SJSA1 (cell line): ENCODE measurements at regions not wholly inside any gene's neighbourhood (a gene's known extent, or its start where the extent isn't known, plus 50 kb on each side); places are given as distances from the start of the nearest gene placed in this dataset.

Experiments
- DNase-seq, 2 experiments: peaks; one replicate each; pipeline ENCODE4 v3.0.0-alpha.2; 2015 to 2020; ENCODE audit warnings: low spot score in 2 of 2, low read depth in 1 of 2
- H3K27ac ChIP-seq: fragments of 250-450 bp; sonication (Bioruptor Pico); 2 replicates; pipeline ENCODE4 v1.5.1; 2020; ENCODE audit warnings: mild to moderate bottlenecking, moderate library complexity
- H3K27me3 ChIP-seq: fragments of 250-450 bp; sonication (Bioruptor Pico); replicated peaks from 2 replicates; pipeline ENCODE4 v1.5.1; 2020; ENCODE audit warnings: mild to moderate bottlenecking, moderate library complexity
- H3K36me3 ChIP-seq: fragments of 250-450 bp; sonication (Bioruptor Pico); 2 replicates; pipeline ENCODE4 v1.5.1; 2020; ENCODE audit warnings: mild to moderate bottlenecking
- H3K4me1 ChIP-seq: fragments of 250-450 bp; sonication (Bioruptor Pico); replicated peaks from 2 replicates; pipeline ENCODE4 v1.6.1; 2021; ENCODE audit warnings: mild to moderate bottlenecking
- H3K4me3 ChIP-seq: fragments of 250-450 bp; sonication (Bioruptor Pico); 2 replicates; pipeline ENCODE4 v1.5.1; 2020; ENCODE audit warnings: mild to moderate bottlenecking
- H3K9me3 ChIP-seq: fragments of 250-450 bp; sonication (Bioruptor Pico); replicated peaks from 2 replicates; pipeline ENCODE4 v1.5.1; 2020; ENCODE audit warnings: mild to moderate bottlenecking

- no peaks in the 10 kb centered on the region; the same call in 1 of the 2 replicates for H3K27me3 ChIP-seq
- no peaks in the 10 kb centered on the region for H3K36me3 ChIP-seq
- no peaks in the 10 kb centered on the region for H3K9me3 ChIP-seq
- H3K4me3 ChIP-seq, result no peak overlapping the region
- no peak overlapping the region for H3K27ac ChIP-seq
- no peaks in the 10 kb centered on the region for H3K4me1 ChIP-seq
- DNase-seq, result no peak
Observed at GRCh38 chr5:60357302-60357701, 342.7 kb downstream of the DEPDC1B start.

- Histone ChIP-seq H3K4me1 (no peaks in the 10 kb centered on the region), H3K27ac (no peak overlapping the region), H3K27me3 (no peaks in the 10 kb centered on the region; the same call in 1 of the 2 replicates), H3K36me3 (no peaks in the 10 kb centered on the region), H3K4me3 (no peak overlapping the region), H3K9me3 (no peaks in the 10 kb centered on the region)
- no peak for DNase-seq
Observed at GRCh38 chr5:60356745-60357144, 343.2 kb downstream of the DEPDC1B start.

DNA sequence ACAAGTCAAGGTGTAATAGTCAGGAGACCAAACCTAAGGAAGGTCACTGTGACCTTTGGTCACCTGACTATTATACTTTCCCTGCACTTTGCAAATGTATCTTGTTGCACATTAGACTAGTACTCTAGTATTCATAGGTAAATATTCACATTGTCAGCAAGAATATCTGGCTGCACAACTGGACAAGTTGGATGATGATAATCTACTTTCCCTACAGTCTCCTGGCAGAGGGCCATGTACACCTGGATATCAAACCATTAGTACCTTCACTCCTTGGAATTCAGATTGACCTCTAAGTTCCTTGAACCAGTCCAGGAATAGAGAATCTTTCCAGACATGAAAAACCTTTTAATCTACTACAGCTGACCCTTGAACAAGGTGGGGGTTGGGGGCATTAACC lies 344.8 kb downstream of the DEPDC1B start:
- DNase-seq, result no peak
- Histone ChIP-seq H3K27ac (no peak overlapping the region), H3K36me3 (no peaks in the 10 kb centered on the region), H3K9me3 (no peaks in the 10 kb centered on the region), H3K4me3 (no peak overlapping the region), H3K4me1 (no peaks in the 10 kb centered on the region), H3K27me3 (no peaks in the 10 kb centered on the region; the same call in 1 of the 2 replicates)

DNA sequence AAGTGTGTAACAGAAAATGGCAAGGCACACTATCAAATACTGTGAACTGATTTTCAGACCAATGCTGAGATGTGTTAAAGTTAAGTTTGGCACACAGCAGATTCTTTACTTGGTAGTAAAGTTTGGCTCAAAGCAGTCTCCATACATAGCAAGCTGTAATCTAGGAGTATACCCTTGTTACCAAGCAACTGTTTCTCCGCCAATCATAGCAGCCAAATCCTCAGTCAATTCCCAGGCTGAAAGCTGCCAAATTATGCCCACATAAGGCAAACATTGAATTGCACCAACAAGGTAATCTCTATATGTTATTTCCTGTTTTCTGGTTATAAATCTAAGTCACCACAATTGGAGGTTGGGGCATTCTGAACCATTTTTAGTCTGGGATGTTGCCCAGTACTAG lies 345.7 kb downstream of the DEPDC1B start:
- Histone ChIP-seq H3K27ac (no peak overlapping the region), H3K9me3 (no peaks in the 10 kb centered on the region), H3K4me1 (no peaks in the 10 kb centered on the region), H3K36me3 (no peaks in the 10 kb centered on the region), H3K4me3 (no peak overlapping the region), H3K27me3 (no peaks in the 10 kb centered on the region; the same call in 1 of the 2 replicates)
- DNase-seq, result no peak

GRCh38 chr5:60352992-60353599 lies 346.9 kb downstream of the DEPDC1B start:
- Histone ChIP-seq H3K4me3 (no peak overlapping the region), H3K4me1 (no peaks in the 10 kb centered on the region)
- no peak for DNase-seq

GRCh38 chr5:60350794-60351193 lies 349.2 kb downstream of the DEPDC1B start:
- Histone ChIP-seq H3K36me3 (no peaks in the 10 kb centered on the region), H3K27me3 (no peaks in the 10 kb centered on the region; the same call in 1 of the 2 replicates), H3K27ac (no peak overlapping the region), H3K9me3 (no peaks in the 10 kb centered on the region), H3K4me3 (no peak overlapping the region), H3K4me1 (no peaks in the 10 kb centered on the region)
- DNase-seq, result no peak

More at GRCh38 chr5:60352992-60353599, 346.9 kb downstream of the DEPDC1B start:
- no peaks in the 10 kb centered on the region; the same call in 1 of the 2 replicates for H3K27me3 ChIP-seq
- H3K36me3 ChIP-seq, result no peaks in the 10 kb centered on the region
- H3K9me3 ChIP-seq, result no peaks in the 10 kb centered on the region
- H3K27ac ChIP-seq, result no peak overlapping the region

DNA sequence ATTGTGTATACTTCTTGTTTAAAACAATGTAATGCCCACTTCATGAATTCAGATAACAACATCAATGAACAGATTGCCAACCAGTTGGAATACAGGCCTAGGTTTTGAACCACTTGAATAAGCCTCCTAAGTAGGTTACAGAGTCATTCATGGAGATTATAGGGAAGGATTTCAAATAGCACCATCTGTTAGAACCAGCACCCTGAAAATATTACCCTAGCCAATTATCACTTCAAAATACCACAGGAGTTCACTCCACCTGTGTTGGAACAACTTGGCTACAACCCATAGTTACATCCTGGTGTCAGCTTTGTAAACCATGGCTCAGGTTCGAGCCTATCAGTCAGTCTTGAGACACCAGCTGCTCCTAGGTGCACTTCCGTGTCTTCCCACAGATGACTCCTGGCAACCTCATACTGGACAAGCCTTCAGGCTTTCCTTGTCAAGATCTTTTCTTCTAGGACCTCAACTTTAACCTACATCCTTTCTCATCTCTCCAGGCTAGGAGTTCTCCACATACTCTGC lies 350.0 kb downstream of the DEPDC1B start:
- H3K4me3 ChIP-seq, result no peak overlapping the region
- no peak overlapping the region for H3K27ac ChIP-seq
- no peaks in the 10 kb centered on the region for H3K4me1 ChIP-seq
- H3K27me3 ChIP-seq, result no peaks in the 10 kb centered on the region
- DNase-seq, result no peak
- H3K9me3 ChIP-seq, result no peaks in the 10 kb centered on the region
- no peaks in the 10 kb centered on the region for H3K36me3 ChIP-seq

GRCh38 chr5:60346393-60346792 lies 353.6 kb downstream of the DEPDC1B start:
- no peak for DNase-seq
- Histone ChIP-seq H3K9me3 (no peaks in the 10 kb centered on the region), H3K36me3 (no peaks in the 10 kb centered on the region), H3K27ac (no peak overlapping the region), H3K4me1 (no peaks in the 10 kb centered on the region), H3K27me3 (no peaks in the 10 kb centered on the region), H3K4me3 (no peak overlapping the region)

DNA sequence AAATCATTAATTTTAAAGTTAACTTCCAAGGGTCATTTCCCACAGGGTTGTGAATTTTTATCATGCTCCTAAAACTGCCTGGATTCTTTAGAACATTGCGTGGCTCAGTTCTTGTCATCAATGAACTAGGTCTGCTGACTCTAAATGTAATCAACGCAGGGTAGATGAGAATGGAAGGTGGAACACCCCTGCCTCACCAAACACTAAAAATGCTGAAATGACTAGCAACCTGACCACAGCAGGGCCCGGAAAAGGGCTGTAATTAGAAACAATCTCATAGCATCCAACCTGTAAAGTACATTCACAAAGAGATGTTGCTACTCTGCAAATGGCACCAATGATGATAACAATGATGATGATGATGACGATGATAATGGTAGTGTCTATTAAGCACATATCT lies 356.9 kb downstream of the DEPDC1B start:
- H3K4me1 ChIP-seq, result no peaks in the 10 kb centered on the region
- H3K27ac ChIP-seq, result no peak overlapping the region
- no peak overlapping the region for H3K4me3 ChIP-seq
- H3K9me3 ChIP-seq, result no peaks in the 10 kb centered on the region
- no peaks in the 10 kb centered on the region for H3K36me3 ChIP-seq
- H3K27me3 ChIP-seq, result no peaks in the 10 kb centered on the region
- DNase-seq, result no peak

GRCh38 chr5:60340965-60341471 lies 358.9 kb downstream of the DEPDC1B start:
- DNase-seq, result no peak
- no peaks in the 10 kb centered on the region for H3K36me3 ChIP-seq
- H3K27me3 ChIP-seq, result no peaks in the 10 kb centered on the region
- H3K9me3 ChIP-seq, result no peaks in the 10 kb centered on the region
- no peak overlapping the region for H3K27ac ChIP-seq
- H3K4me3 ChIP-seq, result no peak overlapping the region
- no peaks in the 10 kb centered on the region for H3K4me1 ChIP-seq

DNA sequence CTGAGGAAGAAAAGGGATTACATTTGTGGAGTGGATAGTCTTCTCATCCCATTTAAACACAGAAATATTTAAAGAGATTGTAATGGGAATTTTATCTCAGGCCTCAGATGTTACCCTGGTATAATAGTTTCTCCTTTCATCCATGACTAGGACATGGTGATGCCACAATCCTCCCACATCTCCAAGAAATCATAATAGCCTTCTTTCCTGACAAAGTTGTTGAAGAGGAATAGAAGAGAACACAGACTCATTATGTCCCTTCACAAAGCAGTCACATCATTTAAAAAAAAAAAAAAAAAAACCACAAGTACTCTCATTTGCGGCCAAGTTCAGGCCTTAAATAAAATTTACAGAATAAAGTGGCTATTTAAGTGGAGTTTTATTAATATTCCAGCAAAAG lies 359.6 kb downstream of the DEPDC1B start:
- Histone ChIP-seq H3K27ac (no peak overlapping the region), H3K4me1 (no peaks in the 10 kb centered on the region), H3K9me3 (no peaks in the 10 kb centered on the region)

GRCh38 chr5:60339691-60340201 lies 360.2 kb downstream of the DEPDC1B start:
- no peak overlapping the region for H3K4me3 ChIP-seq
- no peak overlapping the region for H3K27ac ChIP-seq
- no peak for DNase-seq
- no peaks in the 10 kb centered on the region for H3K4me1 ChIP-seq
- H3K36me3 ChIP-seq, result no peaks in the 10 kb centered on the region
- H3K27me3 ChIP-seq, result no peaks in the 10 kb centered on the region
- no peaks in the 10 kb centered on the region for H3K9me3 ChIP-seq

More for the DNA sequence above, 359.6 kb downstream of the DEPDC1B start:
- Histone ChIP-seq H3K4me3 (no peak overlapping the region), H3K27me3 (no peaks in the 10 kb centered on the region), H3K36me3 (no peaks in the 10 kb centered on the region)
- DNase-seq, result no peak

DNA sequence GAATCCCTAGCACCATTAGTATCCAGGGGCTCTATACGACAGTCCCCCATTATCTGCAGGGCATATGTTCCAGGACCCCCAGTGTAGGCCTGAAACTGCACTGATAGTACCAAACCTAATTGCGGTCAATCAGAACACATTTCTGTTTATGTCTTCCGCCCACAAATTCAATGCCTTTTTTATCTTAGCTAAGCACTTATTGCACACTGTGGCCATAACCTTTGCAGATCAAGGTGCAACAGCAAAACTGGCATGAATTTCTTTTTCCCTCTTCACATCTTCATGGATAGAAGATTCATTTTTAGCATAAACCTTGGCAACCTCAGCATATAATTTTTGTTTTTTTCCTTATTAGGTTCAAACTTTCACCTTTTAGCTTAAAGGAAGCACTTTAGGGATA lies 361.1 kb downstream of the DEPDC1B start:
- no peak for DNase-seq
- Histone ChIP-seq H3K4me3 (no peak overlapping the region), H3K9me3 (no peaks in the 10 kb centered on the region), H3K4me1 (no peaks in the 10 kb centered on the region), H3K27me3 (no peaks in the 10 kb centered on the region), H3K36me3 (no peaks in the 10 kb centered on the region), H3K27ac (no peak overlapping the region)

DNA sequence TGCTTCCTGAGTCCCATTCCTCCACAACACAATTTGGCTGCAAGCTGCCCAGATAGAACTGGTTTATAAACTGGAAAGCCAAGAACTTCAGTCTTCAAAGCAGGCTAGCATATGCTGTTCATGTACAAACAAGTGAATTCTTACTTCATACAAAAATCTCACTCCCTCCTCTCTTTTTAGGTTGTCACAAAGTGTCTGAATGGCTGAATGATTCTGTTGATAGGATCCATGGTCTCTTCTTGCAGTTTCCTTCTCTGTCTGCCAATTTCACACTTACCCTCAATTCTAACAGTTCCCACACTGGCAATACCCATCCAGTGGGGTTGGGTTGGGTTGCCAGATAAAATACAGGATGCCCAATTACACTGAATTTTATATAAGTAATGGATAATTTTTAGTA lies 363.5 kb downstream of the DEPDC1B start:
- Histone ChIP-seq H3K36me3 (no peaks in the 10 kb centered on the region), H3K27ac (no peak overlapping the region), H3K4me1 (no peaks in the 10 kb centered on the region), H3K27me3 (no peaks in the 10 kb centered on the region), H3K9me3 (no peaks in the 10 kb centered on the region), H3K4me3 (no peak overlapping the region)
- DNase-seq, result no peak
